ENCODE measurements at regions not wholly inside any gene's neighbourhood (a gene's known extent, or its start where the extent isn't known, plus 50 kb on each side); places are given as distances from the start of the nearest gene placed in this dataset.

GRCh38 chr7:52648872-52649271 is 386.6 kb upstream of the POM121L12 start:
- H4K20me1 ChIP-seq (replicated peaks in 1 of 2; ENCODE audit: control insufficient read depth in 1 of 2, insufficient read depth in 2 of 2, low read length in 2 of 2), result no peaks in the 10 kb centered on the region
- H3K4me3 ChIP-seq (ENCODE audit: extremely low read depth in 1 of 4, insufficient read depth in 2 of 4, low read depth in 3 of 4, low read length in 4 of 4), result no peak overlapping the region
- H3K79me2 ChIP-seq (ENCODE audit: control insufficient read depth in 1 of 2, insufficient read depth in 2 of 2, low read length in 2 of 2), result no peaks in the 10 kb centered on the region
- H4K91ac ChIP-seq (replicated peaks; ENCODE audit: insufficient read length, low read length), result no peak overlapping the region
- H2AFZ ChIP-seq (ENCODE audit: low read length), result no peak overlapping the region
- no peak overlapping the region for H3K9ac ChIP-seq (replicated peaks in 1 of 4; ENCODE audit: extremely low read depth in 1 of 4, low read depth in 3 of 4, low read length in 3 of 4)
- H3K27me3 ChIP-seq (replicated peaks in 1 of 4; ENCODE audit: control insufficient read depth in 3 of 4, extremely low read depth in 1 of 4, insufficient read depth in 3 of 4, low read length in 3 of 4), result no peaks in the 10 kb centered on the region
- no peak overlapping the region for H3K4ac ChIP-seq (replicated peaks; ENCODE audit: insufficient read length, low read depth, low read length)
- no peak overlapping the region for H2AK5ac ChIP-seq (ENCODE audit: low read depth, low read length)
- no peak overlapping the region for H2BK12ac ChIP-seq (ENCODE audit: low read depth, low read length)
- FAIRE-seq, result no peak
- no peaks in the 10 kb centered on the region for H3K79me1 ChIP-seq (ENCODE audit: low read depth, low read length)
- H3K23me2 ChIP-seq (ENCODE audit: low read depth, low read length), result no peaks in the 10 kb centered on the region
- 0 out of 7 replicates have a peak, but pooled peaks cover 0 to 3% (median 0%) of the 10 kb centered on the region in 4 experiments for H3K4me1 ChIP-seq (replicated peaks in 1 of 4; ENCODE audit: control insufficient read depth in 3 of 4, insufficient read depth in 4 of 4, low read length in 3 of 4)
- no peak overlapping the region for H3K56ac ChIP-seq (replicated peaks; ENCODE audit: insufficient read length, low read depth, low read length)
- no peak overlapping the region for H2BK20ac ChIP-seq (ENCODE audit: low read length)
- no peak overlapping the region for H4K8ac ChIP-seq (ENCODE audit: extremely low read depth, insufficient read depth, low read length)
- H3K14ac ChIP-seq (ENCODE audit: insufficient read length), result no peak overlapping the region
- no peak for DNase-seq (ENCODE audit: low read depth in 1 of 2, low spot score in 2 of 2)
- no peak overlapping the region for H3K23ac ChIP-seq (ENCODE audit: insufficient read length)
- POLR2A ChIA-PET (ENCODE audit: partially characterized antibody), result no interaction called here
- H2BK5ac ChIP-seq (ENCODE audit: low read depth, low read length), result no peak overlapping the region
- H2BK120ac ChIP-seq (replicated peaks; ENCODE audit: low read depth, low read length), result no peak overlapping the region
- H3K18ac ChIP-seq (ENCODE audit: extremely low read depth, low read length), result no peak overlapping the region
- H2BK15ac ChIP-seq (ENCODE audit: low read length), result no peak overlapping the region
- H3K27ac ChIP-seq (ENCODE audit: low read depth, low read length), result no peak overlapping the region
- H3K9me3 ChIP-seq (ENCODE audit: insufficient read depth in 2 of 2, low read depth in 1 of 2, low read length in 1 of 2), result no peaks in the 10 kb centered on the region
- CTCF ChIA-PET (ENCODE audit: partially characterized antibody), result no interaction called here
- 84% methylated on average over 1 of the region's 1 CpG; no CpG with 5 or more reads in 1 of the 2 experiments for WGBS, 2 experiments (ENCODE audit: extremely low coverage in 1 of 2, insufficient coverage in 1 of 2, insufficient read length in 1 of 2, insufficient replicate concordance in 2 of 2, low coverage in 1 of 2, low lambda C conversion rate in 2 of 2, missing lambda C conversion rate in 1 of 2)
- no peaks in the 10 kb centered on the region for H3K36me3 ChIP-seq (ENCODE audit: control insufficient read depth in 2 of 4, insufficient read depth in 4 of 4, low read length in 3 of 4)
- H3K4me2 ChIP-seq (ENCODE audit: insufficient read depth in 1 of 2, low read depth in 2 of 2, low read length in 2 of 2), result no peak overlapping the region
- no peak overlapping the region for H4K5ac ChIP-seq (ENCODE audit: insufficient read length, low read depth, low read length)
- TF ChIP-seq BACH1 (IDR thresholded peaks at IDR 0.05; ENCODE audit: low read length) (no peak), EGR1 (IDR thresholded peaks at IDR 0.05; ENCODE audit: borderline replicate concordance, low read depth, low read length) (no peak), TCF12 (IDR thresholded peaks at IDR 0.05; ENCODE audit: low read depth, low read length) (no peak), KDM1A (IDR thresholded peaks at IDR 0.05; ENCODE audit: borderline replicate concordance, low read length) (no peak)
- TF ChIP-seq, protein P1, sequence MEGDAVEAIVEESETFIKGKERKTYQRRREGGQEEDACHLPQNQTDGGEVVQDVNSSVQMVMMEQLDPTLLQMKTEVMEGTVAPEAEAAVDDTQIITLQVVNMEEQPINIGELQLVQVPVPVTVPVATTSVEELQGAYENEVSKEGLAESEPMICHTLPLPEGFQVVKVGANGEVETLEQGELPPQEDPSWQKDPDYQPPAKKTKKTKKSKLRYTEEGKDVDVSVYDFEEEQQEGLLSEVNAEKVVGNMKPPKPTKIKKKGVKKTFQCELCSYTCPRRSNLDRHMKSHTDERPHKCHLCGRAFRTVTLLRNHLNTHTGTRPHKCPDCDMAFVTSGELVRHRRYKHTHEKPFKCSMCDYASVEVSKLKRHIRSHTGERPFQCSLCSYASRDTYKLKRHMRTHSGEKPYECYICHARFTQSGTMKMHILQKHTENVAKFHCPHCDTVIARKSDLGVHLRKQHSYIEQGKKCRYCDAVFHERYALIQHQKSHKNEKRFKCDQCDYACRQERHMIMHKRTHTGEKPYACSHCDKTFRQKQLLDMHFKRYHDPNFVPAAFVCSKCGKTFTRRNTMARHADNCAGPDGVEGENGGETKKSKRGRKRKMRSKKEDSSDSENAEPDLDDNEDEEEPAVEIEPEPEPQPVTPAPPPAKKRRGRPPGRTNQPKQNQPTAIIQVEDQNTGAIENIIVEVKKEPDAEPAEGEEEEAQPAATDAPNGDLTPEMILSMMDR (IDR thresholded peaks at IDR 0.05; ENCODE audit: control extremely low read depth in 1 of 3, insufficient read depth in 1 of 3, low read depth in 1 of 3, low read length in 3 of 3), result no peak

Data from H1 (cell line).